ENCODE measurements at regions not wholly inside any gene's neighbourhood (a gene's known extent, or its start where the extent isn't known, plus 50 kb on each side); places are given as distances from the start of the nearest gene placed in this dataset.

DNA sequence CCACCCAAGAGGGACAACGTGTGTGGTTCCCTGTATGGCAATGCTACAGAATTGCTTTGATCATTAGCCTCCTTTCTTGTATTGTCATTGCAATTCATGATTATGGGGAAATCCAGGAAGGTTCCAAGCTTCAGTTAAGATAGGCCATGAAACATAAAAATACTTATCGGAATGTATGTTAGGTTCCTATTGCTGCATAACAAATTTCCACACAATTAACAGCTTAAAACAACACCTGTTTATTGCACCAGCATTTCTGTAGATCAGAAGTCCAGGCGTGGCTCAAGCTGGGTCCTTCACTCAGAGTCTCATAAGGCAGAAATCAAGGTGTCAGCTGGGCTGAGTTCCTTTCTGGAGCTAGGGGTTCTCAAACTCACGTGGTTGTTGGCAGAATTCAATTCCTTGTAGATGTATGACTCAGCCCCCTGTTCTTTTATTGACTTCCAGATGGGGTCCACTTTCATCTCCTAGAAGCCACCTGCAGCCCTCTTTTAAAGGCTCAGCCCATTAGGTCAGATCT lies 365.6 kb upstream of the TMPO start:
- intact Hi-C loops (cut with micrococcal nuclease), result no loop called here
- Histone ChIP-seq H3K36me3 (no peaks in the 10 kb centered on the region), H3K4me3 (no peak overlapping the region)

GRCh38 chr12:98151105-98151590 lies 364.2 kb upstream of the TMPO start:
- Histone ChIP-seq H3K27ac (replicated peaks) (no peak overlapping the region), H3K27me3 (ENCODE audit: low read depth) (no peaks in the 10 kb centered on the region), H3K4me3 (no peak overlapping the region), H3K4me1 (peaks cover 3% of the 10 kb centered on the region), H3K9me3 (replicated peaks) (no peaks in the 10 kb centered on the region), H3K36me3 (no peaks in the 10 kb centered on the region)
- no peak for TF ChIP-seq CTCF (IDR thresholded peaks at IDR 0.05; ENCODE audit: borderline replicate concordance)
- intact Hi-C loops (cut with micrococcal nuclease), result no loop called here
- DNase-seq, result no peak

More for the DNA sequence above, 365.6 kb upstream of the TMPO start:
- Histone ChIP-seq H3K9me3 (replicated peaks) (no peaks in the 10 kb centered on the region), H3K27me3 (ENCODE audit: low read depth) (no peaks in the 10 kb centered on the region), H3K4me1 (no peaks in the 10 kb centered on the region), H3K27ac (replicated peaks) (no peak overlapping the region)
- DNase-seq, result no peak
- no peak for TF ChIP-seq CTCF (IDR thresholded peaks at IDR 0.05; ENCODE audit: borderline replicate concordance)

DNA sequence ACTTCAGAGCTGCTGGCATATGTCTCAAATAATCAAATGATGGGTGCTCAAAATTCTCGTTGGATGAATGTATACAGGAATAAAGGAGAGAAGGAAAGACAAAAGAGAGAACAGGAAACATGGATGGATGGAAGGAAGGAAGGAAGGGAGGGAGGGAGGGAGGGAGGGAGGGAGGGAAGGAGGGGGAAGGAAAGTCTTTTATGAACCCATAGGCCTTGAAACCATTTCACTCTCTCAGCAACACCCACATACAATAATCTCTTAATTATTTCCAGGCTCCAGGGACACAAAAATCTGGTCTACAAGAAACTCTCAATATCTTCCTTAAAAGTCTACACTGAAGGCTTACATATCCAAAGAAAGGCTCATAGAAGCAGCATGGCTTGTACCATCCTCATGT lies 363.4 kb upstream of the TMPO start:
- no peak for DNase-seq
- intact Hi-C loops (cut with micrococcal nuclease), result no loop called here

GRCh38 chr12:98154850-98155249 lies 360.5 kb upstream of the TMPO start:
- TF ChIP-seq CTCF (IDR thresholded peaks at IDR 0.05; ENCODE audit: borderline replicate concordance), result peak; percentile 54
- Histone ChIP-seq H3K27ac (replicated peaks) (no peak overlapping the region), H3K36me3 (no peaks in the 10 kb centered on the region), H3K4me1 (peaks cover 3% of the 10 kb centered on the region), H3K4me3 (no peak overlapping the region), H3K9me3 (replicated peaks) (no peaks in the 10 kb centered on the region), H3K27me3 (ENCODE audit: low read depth) (no peaks in the 10 kb centered on the region)
- no peak for DNase-seq
- intact Hi-C loops (cut with micrococcal nuclease), result no loop called here

More for the DNA sequence above, 363.4 kb upstream of the TMPO start:
- no peak overlapping the region for H3K4me3 ChIP-seq
- H3K9me3 ChIP-seq (replicated peaks), result no peaks in the 10 kb centered on the region
- no peaks in the 10 kb centered on the region for H3K36me3 ChIP-seq
- H3K27ac ChIP-seq (replicated peaks), result no peak overlapping the region
- TF ChIP-seq CTCF (IDR thresholded peaks at IDR 0.05; ENCODE audit: borderline replicate concordance), result no peak
- no peaks in the 10 kb centered on the region for H3K27me3 ChIP-seq (ENCODE audit: low read depth)
- peaks cover 3% of the 10 kb centered on the region for H3K4me1 ChIP-seq

DNA sequence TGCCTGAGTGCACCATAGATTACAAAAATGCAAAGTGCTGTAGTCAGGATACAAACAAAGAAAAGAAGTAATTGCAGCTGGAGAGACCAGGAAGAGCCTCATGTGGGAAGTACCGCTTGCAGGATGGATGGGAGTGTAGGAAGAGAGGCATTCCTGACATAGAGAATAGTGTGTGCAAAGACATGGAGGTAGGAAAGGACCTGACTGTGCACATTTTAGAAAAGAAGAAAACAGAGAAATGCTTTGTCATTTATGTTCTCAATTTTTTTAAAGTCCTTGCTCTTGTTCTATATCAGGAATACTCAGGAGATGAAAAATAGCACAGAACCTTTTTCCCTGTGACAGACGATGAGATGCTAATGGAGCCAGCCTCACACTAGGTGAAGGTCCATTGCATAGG lies 358.7 kb upstream of the TMPO start:
- TF ChIP-seq CTCF (IDR thresholded peaks at IDR 0.05; ENCODE audit: borderline replicate concordance), result no peak
- DNase-seq, result no peak
- H3K27ac ChIP-seq (replicated peaks), result no peak overlapping the region
- no peaks in the 10 kb centered on the region for H3K9me3 ChIP-seq (replicated peaks)
- no peaks in the 10 kb centered on the region for H3K27me3 ChIP-seq (ENCODE audit: low read depth)
- H3K4me3 ChIP-seq, result no peak overlapping the region
- peaks cover 3% of the 10 kb centered on the region for H3K4me1 ChIP-seq
- H3K36me3 ChIP-seq, result no peaks in the 10 kb centered on the region
- intact Hi-C loops (cut with micrococcal nuclease), result no loop called here

Data from left ventricle myocardium inferior (tissue), 1 donor.